ENCODE measurements at regions not wholly inside any gene's neighbourhood (a gene's known extent, or its start where the extent isn't known, plus 50 kb on each side); places are given as distances from the start of the nearest gene placed in this dataset.

DNA sequence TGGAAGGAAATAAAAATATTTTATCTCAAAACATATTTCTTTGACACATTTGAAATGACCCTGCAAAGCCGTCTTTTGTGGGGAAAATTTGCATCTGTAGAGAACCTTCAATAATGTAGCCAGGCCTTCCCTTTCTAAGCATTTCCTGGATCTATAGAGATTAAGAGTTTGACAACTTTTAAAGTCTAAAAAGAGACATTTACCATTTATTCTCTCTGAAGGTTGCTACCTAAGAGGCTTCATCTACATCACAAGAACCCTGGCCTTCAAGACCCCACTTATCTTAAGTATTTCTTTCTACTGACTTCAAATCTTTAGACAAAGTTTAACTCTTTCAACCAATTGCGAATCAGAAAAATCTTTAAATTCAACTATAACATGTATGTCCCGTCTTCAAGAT lies 1639.8 kb downstream of the RPA4 start:
- TF ChIP-seq, protein P1, sequence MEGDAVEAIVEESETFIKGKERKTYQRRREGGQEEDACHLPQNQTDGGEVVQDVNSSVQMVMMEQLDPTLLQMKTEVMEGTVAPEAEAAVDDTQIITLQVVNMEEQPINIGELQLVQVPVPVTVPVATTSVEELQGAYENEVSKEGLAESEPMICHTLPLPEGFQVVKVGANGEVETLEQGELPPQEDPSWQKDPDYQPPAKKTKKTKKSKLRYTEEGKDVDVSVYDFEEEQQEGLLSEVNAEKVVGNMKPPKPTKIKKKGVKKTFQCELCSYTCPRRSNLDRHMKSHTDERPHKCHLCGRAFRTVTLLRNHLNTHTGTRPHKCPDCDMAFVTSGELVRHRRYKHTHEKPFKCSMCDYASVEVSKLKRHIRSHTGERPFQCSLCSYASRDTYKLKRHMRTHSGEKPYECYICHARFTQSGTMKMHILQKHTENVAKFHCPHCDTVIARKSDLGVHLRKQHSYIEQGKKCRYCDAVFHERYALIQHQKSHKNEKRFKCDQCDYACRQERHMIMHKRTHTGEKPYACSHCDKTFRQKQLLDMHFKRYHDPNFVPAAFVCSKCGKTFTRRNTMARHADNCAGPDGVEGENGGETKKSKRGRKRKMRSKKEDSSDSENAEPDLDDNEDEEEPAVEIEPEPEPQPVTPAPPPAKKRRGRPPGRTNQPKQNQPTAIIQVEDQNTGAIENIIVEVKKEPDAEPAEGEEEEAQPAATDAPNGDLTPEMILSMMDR (conservative IDR thresholded peaks at IDR 0.05; ENCODE audit: low read depth, low read length) = no peak
- TF ChIP-seq POLR2A (IDR thresholded peaks at IDR 0.05; ENCODE audit: low read depth, low read length) = no peak
- no peak for TF ChIP-seq RCOR1 (IDR thresholded peaks at IDR 0.05; ENCODE audit: insufficient replicate concordance, low read length)
- TF ChIP-seq, protein P2, sequence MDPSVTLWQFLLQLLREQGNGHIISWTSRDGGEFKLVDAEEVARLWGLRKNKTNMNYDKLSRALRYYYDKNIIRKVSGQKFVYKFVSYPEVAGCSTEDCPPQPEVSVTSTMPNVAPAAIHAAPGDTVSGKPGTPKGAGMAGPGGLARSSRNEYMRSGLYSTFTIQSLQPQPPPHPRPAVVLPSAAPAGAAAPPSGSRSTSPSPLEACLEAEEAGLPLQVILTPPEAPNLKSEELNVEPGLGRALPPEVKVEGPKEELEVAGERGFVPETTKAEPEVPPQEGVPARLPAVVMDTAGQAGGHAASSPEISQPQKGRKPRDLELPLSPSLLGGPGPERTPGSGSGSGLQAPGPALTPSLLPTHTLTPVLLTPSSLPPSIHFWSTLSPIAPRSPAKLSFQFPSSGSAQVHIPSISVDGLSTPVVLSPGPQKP (IDR thresholded peaks at IDR 0.05; ENCODE audit: borderline replicate concordance, low read depth, low read length) = no peak
